NCI-H2081 (cell line): ENCODE measurements at regions not wholly inside any gene's neighbourhood (a gene's known extent, or its start where the extent isn't known, plus 50 kb on each side); places are given as distances from the start of the nearest gene placed in this dataset.
"Not testable (repeated sequence)": the region's sequence is repeated elsewhere in the genome, so short reads cannot be mapped to it uniquely, and the experiment has no call there.

ENCODE experiments used
- DNase-seq, 2 experiments: peaks; one replicate each; lab custom pipeline; 2025; lab: John Stamatoyannopoulos, UW

GRCh38 chr7:97234494-97234893 lies 117.0 kb downstream of the SDHAF3 start:
- not testable (repeated sequence) for DNase-seq

GRCh38 chr7:97246317-97246716 lies 128.8 kb downstream of the SDHAF3 start:
- DNase-seq = no peak

- not testable (repeated sequence) for DNase-seq
These were observed 140.7 kb downstream of the SDHAF3 start for GRCh38 chr7:97258187-97258586.

GRCh38 chr7:97269741-97270140 lies 152.2 kb downstream of the SDHAF3 start:
- no peak for DNase-seq

- DNase-seq = no peak
These were observed 152.8 kb downstream of the SDHAF3 start for GRCh38 chr7:97270280-97270679.

GRCh38 chr7:97271619-97272018 lies 154.1 kb downstream of the SDHAF3 start:
- DNase-seq = no peak

GRCh38 chr7:97272237-97272975 lies 154.9 kb downstream of the SDHAF3 start:
- DNase-seq = no peak

GRCh38 chr7:97275475-97275874 lies 158.0 kb downstream of the SDHAF3 start:
- no peak for DNase-seq

- no peak for DNase-seq
These were observed 163.5 kb downstream of the SDHAF3 start for GRCh38 chr7:97280950-97281349.

- DNase-seq = no peak
These were observed 167.8 kb downstream of the SDHAF3 start for GRCh38 chr7:97285348-97285747.

- DNase-seq = no peak
These were observed 175.5 kb downstream of the SDHAF3 start for GRCh38 chr7:97293031-97293430.

- no peak for DNase-seq
These were observed 181.1 kb downstream of the SDHAF3 start for GRCh38 chr7:97298561-97298960.

- no peak for DNase-seq
These were observed 188.1 kb downstream of the SDHAF3 start for GRCh38 chr7:97305589-97305988.

- DNase-seq = no peak
These were observed 190.1 kb downstream of the SDHAF3 start for GRCh38 chr7:97307521-97308108.

GRCh38 chr7:97313900-97314299 lies 196.4 kb downstream of the SDHAF3 start:
- no peak for DNase-seq

GRCh38 chr7:97317575-97317974 lies 200.1 kb downstream of the SDHAF3 start:
- DNase-seq = no peak

GRCh38 chr7:97329871-97330270 lies 212.4 kb downstream of the SDHAF3 start:
- DNase-seq = not testable (repeated sequence)

- no peak for DNase-seq
These were observed 220.4 kb downstream of the SDHAF3 start for GRCh38 chr7:97337849-97338248.

GRCh38 chr7:97342512-97342911 lies 225.0 kb downstream of the SDHAF3 start:
- DNase-seq = peak in 1 of 2 experiments; percentile 19

GRCh38 chr7:97346349-97346748 lies 228.9 kb downstream of the SDHAF3 start:
- no peak for DNase-seq

- DNase-seq = no peak
These were observed 234.0 kb downstream of the SDHAF3 start for GRCh38 chr7:97351488-97351887.

- DNase-seq = no peak
These were observed 240.0 kb downstream of the SDHAF3 start for GRCh38 chr7:97357459-97357858.

GRCh38 chr7:97372882-97373281 lies 255.4 kb downstream of the SDHAF3 start:
- no peak for DNase-seq

- DNase-seq = no peak
These were observed 256.2 kb downstream of the SDHAF3 start for GRCh38 chr7:97373736-97374135.
